ENCODE measurements at regions not wholly inside any gene's neighbourhood (a gene's known extent, or its start where the extent isn't known, plus 50 kb on each side); places are given as distances from the start of the nearest gene placed in this dataset.

DNA sequence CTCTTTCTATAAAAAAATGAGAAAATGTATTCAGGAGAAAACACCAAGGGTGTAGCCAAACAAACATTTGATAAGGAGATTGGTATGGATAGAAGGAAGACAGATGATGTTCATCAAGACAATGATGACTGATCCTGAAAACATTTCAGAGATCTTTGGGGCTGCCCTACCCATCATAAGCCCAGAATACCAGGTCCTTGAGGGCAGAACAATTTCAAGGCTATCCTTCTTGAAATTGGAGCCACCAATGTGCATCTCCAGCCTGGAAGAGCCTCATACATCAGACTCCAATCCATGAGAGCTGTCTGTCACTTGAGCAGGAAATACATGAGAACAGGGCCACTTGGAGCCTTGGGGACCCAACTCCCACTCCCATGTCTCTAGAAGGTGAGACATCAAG lies 89.5 kb upstream of the ANKRD28 start:
- Histone ChIP-seq H3K27ac (no peak overlapping the region), H3K27me3 (no peaks in the 10 kb centered on the region), H3K36me3 (no peaks in the 10 kb centered on the region), H3K4me3 (no peak overlapping the region), H3K9me3 (no peaks in the 10 kb centered on the region), H3K4me1 (ENCODE audit: insufficient read depth) (no peaks in the 10 kb centered on the region)
- no peak for DNase-seq
- TF ChIP-seq, protein P1, sequence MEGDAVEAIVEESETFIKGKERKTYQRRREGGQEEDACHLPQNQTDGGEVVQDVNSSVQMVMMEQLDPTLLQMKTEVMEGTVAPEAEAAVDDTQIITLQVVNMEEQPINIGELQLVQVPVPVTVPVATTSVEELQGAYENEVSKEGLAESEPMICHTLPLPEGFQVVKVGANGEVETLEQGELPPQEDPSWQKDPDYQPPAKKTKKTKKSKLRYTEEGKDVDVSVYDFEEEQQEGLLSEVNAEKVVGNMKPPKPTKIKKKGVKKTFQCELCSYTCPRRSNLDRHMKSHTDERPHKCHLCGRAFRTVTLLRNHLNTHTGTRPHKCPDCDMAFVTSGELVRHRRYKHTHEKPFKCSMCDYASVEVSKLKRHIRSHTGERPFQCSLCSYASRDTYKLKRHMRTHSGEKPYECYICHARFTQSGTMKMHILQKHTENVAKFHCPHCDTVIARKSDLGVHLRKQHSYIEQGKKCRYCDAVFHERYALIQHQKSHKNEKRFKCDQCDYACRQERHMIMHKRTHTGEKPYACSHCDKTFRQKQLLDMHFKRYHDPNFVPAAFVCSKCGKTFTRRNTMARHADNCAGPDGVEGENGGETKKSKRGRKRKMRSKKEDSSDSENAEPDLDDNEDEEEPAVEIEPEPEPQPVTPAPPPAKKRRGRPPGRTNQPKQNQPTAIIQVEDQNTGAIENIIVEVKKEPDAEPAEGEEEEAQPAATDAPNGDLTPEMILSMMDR (IDR thresholded peaks at IDR 0.05), result no peak
- TF ChIP-seq EP300 (IDR thresholded peaks at IDR 0.05) (no peak), POLR2A (IDR thresholded peaks at IDR 0.05) (no peak)
- intact Hi-C loops (cut with DNase I), result no loop called here

DNA sequence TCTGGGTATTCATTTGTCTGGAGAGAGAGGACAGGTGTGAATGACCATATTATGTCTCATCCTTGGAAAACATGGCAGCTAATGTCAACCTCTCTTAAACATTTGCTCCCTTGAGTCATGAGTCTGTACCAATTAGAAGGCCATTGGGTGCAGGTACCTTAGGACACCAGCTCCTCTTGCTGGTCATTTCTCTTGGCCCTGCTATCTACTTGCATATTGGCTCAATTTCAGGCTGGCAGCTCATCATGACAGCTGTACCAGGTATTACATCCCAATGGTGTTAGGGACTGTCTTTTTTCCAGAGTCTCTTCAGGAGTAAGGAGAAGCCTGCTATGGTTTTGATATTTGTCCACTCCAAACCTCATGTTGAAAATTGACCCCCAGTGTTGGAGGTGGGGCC lies 92.2 kb upstream of the ANKRD28 start:
- TF ChIP-seq, protein P1 (IDR thresholded peaks at IDR 0.05), result no peak
- no peak for TF ChIP-seq POLR2A (IDR thresholded peaks at IDR 0.05)
- TF ChIP-seq EP300 (IDR thresholded peaks at IDR 0.05), result no peak
- intact Hi-C loops (cut with DNase I), result no loop called here
- H3K9me3 ChIP-seq, result no peaks in the 10 kb centered on the region
- DNase-seq, result no peak
- H3K4me1 ChIP-seq (ENCODE audit: insufficient read depth), result no peaks in the 10 kb centered on the region
- no peaks in the 10 kb centered on the region for H3K36me3 ChIP-seq
- H3K4me3 ChIP-seq, result no peak overlapping the region
- H3K27me3 ChIP-seq, result no peaks in the 10 kb centered on the region
- H3K27ac ChIP-seq, result no peak overlapping the region

DNA sequence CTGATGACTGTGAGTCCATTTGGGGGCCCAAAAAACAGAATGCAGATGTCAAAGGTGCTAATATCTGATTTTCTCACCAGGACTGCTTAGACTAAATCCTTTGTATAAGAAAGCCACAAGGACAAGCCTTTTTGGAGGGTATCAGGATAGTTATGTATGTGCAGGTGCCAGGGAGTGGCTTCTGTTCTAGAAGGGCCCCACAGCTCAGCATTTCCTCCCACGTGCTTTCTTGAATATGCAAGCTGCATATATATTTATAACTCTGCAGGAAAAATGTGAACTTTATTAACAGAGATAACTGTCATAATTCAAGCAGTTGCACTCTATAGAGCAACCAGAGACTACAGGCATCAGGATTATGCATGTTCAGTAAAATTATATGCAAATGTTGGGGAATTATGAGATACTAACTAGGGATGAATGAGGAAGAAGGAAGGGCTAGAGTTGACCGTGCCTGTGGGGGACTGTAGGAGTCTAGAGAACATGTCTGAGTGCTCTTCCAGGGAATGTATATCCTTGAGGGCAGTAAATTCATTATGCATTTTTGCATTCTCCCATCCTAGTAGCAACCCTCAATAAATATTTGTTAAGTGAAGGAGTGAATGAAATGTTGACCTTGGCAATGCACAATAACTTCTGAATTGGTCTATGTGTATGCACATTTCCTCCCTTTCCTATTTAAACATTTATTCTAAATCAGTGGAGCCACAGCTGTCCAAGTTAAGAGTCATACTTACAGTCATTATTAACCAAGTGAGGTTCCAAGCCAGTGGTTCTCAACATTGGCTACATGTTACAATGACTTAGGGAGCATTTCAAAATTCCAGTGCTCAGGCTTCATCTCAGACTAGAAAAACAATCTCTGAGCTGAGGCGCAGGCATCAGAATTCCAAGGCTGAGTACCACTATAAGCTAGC lies 94.8 kb upstream of the ANKRD28 start:
- TF ChIP-seq, protein P1 (IDR thresholded peaks at IDR 0.05), result no peak
- Histone ChIP-seq H3K4me3 (no peak overlapping the region), H3K27me3 (no peaks in the 10 kb centered on the region), H3K27ac (no peak overlapping the region), H3K4me1 (ENCODE audit: insufficient read depth) (no peaks in the 10 kb centered on the region), H3K36me3 (no peaks in the 10 kb centered on the region), H3K9me3 (no peaks in the 10 kb centered on the region)
- DNase-seq, result no peak
- WGBS, 3 donors, result 65 to 72% (median 71%) methylated on average over 3 of the region's 3 CpGs
- intact Hi-C loops (cut with DNase I), result no loop called here

DNA sequence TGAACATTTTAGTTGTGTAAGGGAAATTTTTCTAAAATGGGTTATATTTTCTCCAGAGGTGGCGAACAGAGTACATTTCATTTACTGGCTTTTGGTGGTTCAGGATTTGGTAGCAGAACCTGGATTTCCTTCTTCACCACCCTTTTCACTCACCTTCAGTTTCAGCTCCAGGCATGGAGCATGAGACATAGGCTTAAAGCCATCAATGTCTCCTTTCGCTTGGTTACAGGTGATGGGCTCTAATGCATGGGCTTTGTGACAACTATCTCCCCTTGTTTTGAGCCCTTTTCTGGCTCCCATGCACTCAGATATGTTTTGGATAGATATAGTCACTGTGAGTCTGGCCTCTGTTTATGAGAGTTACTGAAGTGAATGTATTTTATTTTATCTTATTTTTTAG lies 96.6 kb upstream of the ANKRD28 start:
- 89 to 93% (median 93%) methylated on average over 2 of the region's 2 CpGs for WGBS, 3 donors
- H3K36me3 ChIP-seq, result no peaks in the 10 kb centered on the region
- H3K4me1 ChIP-seq (ENCODE audit: insufficient read depth), result no peaks in the 10 kb centered on the region
- H3K9me3 ChIP-seq, result no peaks in the 10 kb centered on the region
- TF ChIP-seq EP300 (IDR thresholded peaks at IDR 0.05), result no peak
- TF ChIP-seq POLR2A (IDR thresholded peaks at IDR 0.05), result no peak
- TF ChIP-seq, protein P1 (IDR thresholded peaks at IDR 0.05), result no peak
- intact Hi-C loops (cut with DNase I), result no loop called here
- H3K27me3 ChIP-seq, result no peaks in the 10 kb centered on the region
- DNase-seq, result no peak
- no peak overlapping the region for H3K4me3 ChIP-seq
- no peak overlapping the region for H3K27ac ChIP-seq
